GM18858 (cell line): ENCODE measurements at regions not wholly inside any gene's neighbourhood (a gene's known extent, or its start where the extent isn't known, plus 50 kb on each side); places are given as distances from the start of the nearest gene placed in this dataset.
"Not testable (repeated sequence)": the region's sequence is repeated elsewhere in the genome, so short reads cannot be mapped to it uniquely, and the experiment has no call there.

Experiments used
- ATAC-seq: cut with Tn5 transposase; IDR thresholded peaks from one replicate; pipeline ENCODE4 v1.9.1; 2021; ENCODE audit not compliant: unreplicated experiment

- no peak for ATAC-seq
These were observed 272.8 kb downstream of the RND3 start for GRCh38 chr2:150214626-150215025.

GRCh38 chr2:150212722-150213171 is 274.7 kb downstream of the RND3 start:
- no peak for ATAC-seq

- ATAC-seq, result no peak
These were observed 276.3 kb downstream of the RND3 start for GRCh38 chr2:150211164-150211631.

DNA sequence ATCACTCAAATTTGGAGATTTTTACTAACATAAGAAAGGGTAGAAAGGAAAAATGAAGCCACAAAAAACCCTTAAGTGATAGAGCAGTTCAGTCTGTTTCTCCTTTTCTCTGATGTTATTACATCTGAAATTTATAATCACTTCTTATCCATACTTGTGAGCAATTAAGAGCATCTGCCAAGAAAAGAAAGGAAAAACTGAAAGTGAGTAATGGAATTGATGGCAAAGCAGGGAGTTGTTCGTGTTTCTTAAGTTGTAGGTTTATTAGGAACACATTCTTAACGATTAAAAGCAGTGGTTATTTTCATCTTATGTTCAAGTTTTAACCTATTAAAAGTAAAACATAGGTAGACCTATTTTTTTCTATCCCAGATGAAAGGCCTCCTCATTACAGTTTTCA is 277.7 kb downstream of the RND3 start:
- ATAC-seq, result no peak

GRCh38 chr2:150208689-150209088 is 278.8 kb downstream of the RND3 start:
- no peak for ATAC-seq

GRCh38 chr2:150207979-150208378 is 279.5 kb downstream of the RND3 start:
- no peak for ATAC-seq

DNA sequence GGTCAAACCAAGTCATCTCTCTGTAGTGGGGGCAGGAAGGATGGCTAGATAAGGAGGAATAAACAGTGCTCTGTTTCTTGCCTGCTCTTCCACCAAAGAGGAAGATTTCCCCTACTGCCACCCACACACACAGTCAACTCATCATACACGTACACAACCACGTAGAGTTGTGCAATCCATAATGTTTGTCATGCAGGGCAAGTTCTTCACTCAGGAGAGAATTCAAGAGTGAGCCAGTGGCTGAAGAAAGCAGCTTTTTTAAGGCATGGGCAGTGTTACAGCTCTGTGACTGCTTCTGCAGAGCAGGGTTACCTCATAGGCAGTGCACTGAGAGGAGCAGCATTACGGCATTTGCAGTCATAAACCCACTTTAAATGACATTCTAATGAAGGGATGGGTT is 283.0 kb downstream of the RND3 start:
- no peak for ATAC-seq

DNA sequence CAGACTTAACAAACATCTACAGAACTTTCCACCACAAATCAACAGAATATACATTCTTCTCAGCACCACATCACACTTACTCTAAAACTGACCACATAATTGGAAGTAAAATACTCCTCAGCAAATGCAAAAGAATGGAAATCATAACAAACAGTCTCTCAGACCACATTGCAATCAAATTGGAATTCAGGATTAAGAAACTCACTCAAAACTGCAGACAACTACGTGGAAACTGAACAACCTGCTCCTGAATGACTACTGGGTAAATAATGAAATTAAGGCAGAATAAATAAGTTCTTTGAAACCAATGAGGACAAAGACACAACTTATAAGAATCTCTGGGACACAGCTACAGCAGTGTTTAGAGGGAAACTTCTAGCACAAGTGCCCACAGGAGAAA is 292.7 kb downstream of the RND3 start:
- not testable (repeated sequence) for ATAC-seq

- ATAC-seq, result no peak
These were observed 294.8 kb downstream of the RND3 start for GRCh38 chr2:150192701-150193100.

- no peak for ATAC-seq
These were observed 296.1 kb downstream of the RND3 start for GRCh38 chr2:150191349-150191748.

DNA sequence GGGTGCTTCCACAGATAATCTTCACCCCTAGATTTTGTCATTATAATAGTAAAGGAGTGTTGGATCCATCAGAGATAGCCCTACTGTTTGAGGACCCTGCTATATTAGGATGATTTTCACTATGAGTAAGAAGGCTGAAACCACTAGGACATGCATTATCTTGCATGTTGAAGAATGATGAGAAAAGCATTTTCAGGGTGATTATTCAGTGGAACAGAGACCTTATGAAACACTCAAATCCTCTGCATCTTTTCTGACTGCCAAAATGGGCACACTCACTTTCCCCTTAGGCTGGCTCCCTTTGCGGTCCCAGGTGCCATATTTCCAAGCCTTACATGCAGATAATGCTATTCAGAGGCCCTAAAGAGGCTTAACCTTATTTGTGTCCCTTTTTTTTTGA is 296.9 kb downstream of the RND3 start:
- no peak for ATAC-seq

DNA sequence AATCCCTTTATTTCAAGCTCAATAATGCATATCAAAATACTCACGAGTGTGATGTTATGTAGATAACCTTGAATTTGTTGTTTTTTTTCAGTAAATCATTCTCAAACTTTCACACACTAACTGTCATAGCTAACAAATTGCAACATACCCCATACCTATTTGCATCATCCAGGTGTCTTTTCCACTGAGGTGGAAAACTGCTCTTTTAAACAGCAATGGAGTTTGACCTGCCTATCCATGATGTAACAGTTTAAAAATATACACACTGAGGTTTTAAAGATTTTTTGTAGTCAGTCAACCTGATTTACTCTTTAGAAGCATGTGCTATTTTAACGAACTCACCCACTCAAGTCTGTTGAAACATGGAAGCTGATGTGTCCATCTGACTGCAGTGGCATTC is 298.7 kb downstream of the RND3 start:
- ATAC-seq, result no peak

- ATAC-seq, result no peak
These were observed 299.3 kb downstream of the RND3 start for GRCh38 chr2:150188177-150188576.

DNA sequence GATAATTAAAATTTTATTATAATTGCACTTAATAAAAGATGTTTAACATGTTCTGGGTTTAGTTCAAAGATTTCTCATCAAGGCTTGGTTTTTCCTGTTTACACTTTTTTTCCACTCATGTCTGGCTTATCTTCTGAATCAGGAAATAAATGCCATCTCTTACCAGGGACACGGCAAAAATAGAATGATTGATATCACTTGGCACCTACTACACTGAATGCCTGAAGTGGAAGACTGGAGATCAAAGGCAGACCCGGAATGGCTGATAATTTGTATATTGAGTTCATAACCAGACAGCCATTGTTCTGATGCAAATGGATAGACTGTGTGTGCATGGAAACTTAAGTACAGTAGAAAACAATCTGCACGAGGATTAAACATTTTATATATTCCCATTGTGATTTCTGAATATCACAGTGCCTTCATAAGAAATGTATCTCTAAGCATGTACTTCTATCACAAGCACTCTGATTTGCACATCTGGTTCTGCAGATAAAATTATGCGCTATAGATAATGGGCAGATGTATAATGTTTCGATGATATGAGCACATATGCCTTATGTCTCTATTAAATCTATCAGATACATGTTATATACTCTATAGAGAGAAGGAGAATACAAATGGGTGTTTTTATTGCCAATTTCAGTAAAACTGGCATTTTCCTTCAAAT is 304.8 kb downstream of the RND3 start:
- no peak for ATAC-seq

DNA sequence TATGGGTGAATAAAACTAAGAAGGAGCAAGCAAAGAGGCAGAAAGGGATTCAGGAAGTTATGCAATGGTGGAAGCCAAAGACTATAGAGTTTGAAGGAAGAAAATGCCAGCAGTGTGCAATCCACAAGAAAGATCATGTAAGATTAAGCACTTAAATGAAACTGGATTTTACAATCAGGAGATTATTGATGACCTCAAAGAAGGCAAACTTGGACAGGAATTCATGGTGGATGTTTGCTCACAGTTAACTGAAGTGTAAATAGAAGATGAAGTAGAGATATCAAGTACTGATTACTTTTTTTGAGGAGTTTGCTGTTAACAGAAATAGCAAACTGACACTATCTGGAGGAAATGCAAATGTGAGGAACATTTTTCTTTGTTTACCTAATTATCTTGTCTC is 308.9 kb downstream of the RND3 start:
- no peak for ATAC-seq

DNA sequence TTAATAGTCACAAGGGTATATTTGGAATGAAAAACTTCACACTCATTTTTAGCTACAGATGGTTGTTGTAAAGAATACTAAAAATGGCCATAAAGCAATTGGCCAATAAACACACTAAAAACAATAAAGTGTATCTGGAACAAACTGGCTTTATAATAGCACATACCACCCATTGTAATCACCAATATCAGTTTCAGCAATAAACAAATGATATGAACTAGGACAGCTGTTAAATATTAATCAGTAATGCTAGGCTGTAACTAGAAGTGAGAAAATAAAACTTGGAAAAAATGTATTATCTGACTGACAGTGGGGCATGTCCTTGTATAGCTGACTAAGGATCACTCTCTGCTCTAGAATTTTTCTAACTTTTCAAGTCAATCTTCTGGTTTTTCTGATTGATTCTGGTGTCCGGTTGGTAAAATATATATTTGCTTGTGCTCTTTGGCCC is 312.5 kb downstream of the RND3 start:
- ATAC-seq, result no peak

DNA sequence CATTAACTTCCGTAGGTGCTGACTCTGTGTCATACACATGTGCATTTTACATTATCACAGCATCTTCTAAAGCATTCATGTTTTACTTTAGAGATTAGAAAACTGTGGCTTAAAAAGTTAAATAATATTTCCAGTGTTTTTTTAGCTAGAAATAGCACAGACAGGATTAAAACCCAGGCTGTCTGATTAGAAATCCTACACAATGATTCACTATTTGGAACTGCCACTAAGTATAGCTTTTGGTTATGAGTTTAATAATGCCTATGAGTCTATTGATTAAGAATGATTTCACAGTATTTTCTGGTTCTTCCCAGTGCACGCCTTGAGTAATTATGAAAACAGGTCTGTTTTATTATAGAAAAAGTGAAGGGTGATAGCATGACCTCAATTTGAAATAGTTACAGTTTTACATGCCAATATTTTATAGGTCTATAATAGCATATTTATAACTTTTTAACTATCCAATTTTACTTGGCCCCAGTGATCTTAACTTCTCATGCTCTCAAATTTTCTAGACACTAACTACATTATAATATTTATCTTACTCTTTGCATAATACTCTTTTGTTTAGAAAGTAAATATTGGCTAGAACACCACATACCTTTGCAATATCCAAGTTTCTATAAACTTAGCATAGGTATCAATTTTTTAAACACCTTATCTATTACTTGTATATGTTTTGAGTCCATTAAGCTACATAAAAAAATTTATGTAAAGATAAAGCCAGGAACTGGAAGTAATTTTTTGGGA is 313.2 kb downstream of the RND3 start:
- no peak for ATAC-seq

GRCh38 chr2:150171065-150171548 is 316.4 kb downstream of the RND3 start:
- no peak for ATAC-seq

DNA sequence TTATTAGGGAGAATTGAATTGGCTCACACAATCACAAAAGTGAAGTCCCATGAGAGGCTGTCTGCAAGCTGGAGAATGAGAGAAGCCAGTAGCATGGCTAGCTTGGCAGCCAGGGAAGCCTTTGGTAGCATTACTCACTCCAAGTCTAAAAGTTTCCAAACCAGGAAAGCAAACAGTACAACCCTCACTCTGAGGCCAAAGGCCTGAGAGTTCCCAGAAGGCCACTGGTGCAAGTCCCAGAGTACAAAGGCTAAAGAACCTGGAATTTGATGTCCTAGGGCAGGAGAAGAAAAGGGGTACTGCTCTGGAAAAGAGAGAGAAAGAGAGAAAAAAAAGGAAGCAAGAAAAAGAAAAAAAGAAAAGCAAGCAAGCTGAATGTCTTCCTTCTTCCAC is 318.2 kb downstream of the RND3 start:
- ATAC-seq, result no peak

DNA sequence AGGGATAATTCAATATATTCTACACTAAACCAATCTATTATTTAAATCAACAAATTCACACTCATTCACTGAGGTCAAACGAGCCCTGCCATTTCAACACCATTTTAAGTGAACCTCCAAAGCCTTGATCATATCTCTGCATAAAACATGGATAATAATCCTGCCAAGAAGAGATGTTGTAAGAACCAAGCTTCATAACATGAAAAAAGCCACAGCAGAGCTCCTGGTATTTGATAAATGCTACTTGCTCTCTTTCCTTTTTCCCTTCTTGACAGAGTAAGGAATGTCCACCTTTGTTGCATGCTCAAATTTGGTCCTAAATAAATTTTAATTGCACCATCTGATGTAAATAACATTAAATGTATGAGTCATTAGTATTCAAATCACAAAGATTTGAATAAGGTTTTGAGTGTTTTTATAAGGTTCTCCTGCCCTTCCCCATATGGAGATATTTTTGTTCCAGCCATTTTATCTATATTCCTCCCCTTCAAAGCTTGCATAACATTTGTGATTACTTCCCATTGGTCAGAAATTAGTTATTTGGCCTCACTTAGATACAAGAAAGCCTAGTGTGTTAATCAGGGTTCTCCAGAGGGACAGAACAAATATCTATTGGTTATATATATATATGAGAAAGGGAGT is 318.8 kb downstream of the RND3 start:
- ATAC-seq, result no peak

GRCh38 chr2:150167711-150168110 is 319.8 kb downstream of the RND3 start:
- peak; percentile 99 for ATAC-seq
